H9 (cell line): ENCODE measurements at regions not wholly inside any gene's neighbourhood (a gene's known extent, or its start where the extent isn't known, plus 50 kb on each side); places are given as distances from the start of the nearest gene placed in this dataset.

Experiments used
- DNase-seq: peaks from one replicate; pipeline ENCODE4 v3.0.0-alpha.2; 2017
- H2AFZ ChIP-seq: one replicate; pipeline ENCODE4 v1.6.1; 2013; ENCODE audit warnings: mild to moderate bottlenecking, low read length, control low read depth, moderate library complexity
- H2AK5ac ChIP-seq: 2 replicates; pipeline ENCODE4 v1.6.1; 2013; ENCODE audit warnings: low read length, control low read depth, mixed read lengths; ENCODE audit not compliant: insufficient read length
- H2BK120ac ChIP-seq: one replicate; pipeline ENCODE4 v1.6.1; 2013; ENCODE audit warnings: low read depth, mild to moderate bottlenecking, low read length, control low read depth, inconsistent platforms; ENCODE audit not compliant: poor library complexity, severe bottlenecking
- H2BK12ac ChIP-seq: 2 replicates; pipeline ENCODE4 v1.6.1; 2013; ENCODE audit warnings: low read length, control low read depth, mixed read lengths, low read depth; ENCODE audit not compliant: insufficient read length
- H2BK15ac ChIP-seq: 2 replicates; pipeline ENCODE4 v1.6.1; 2013; ENCODE audit warnings: low read depth, low read length, control low read depth
- H2BK20ac ChIP-seq: one replicate; pipeline ENCODE4 v1.6.1; 2013; ENCODE audit warnings: low read depth, mild to moderate bottlenecking, low read length, control low read depth, inconsistent platforms; ENCODE audit not compliant: poor library complexity, severe bottlenecking
- H2BK5ac ChIP-seq: 2 replicates; pipeline ENCODE4 v1.6.1; 2013; ENCODE audit warnings: low read length, control low read depth, mixed read lengths; ENCODE audit not compliant: insufficient read length
- H3K14ac ChIP-seq: 2 replicates; pipeline ENCODE4 v1.6.1; 2013; ENCODE audit warnings: low read length, control low read depth; ENCODE audit not compliant: insufficient read depth
- H3K18ac ChIP-seq: 2 replicates; pipeline ENCODE4 v1.6.1; 2013; ENCODE audit warnings: low read depth, mild to moderate bottlenecking, mixed read lengths, low read length, control low read depth; ENCODE audit not compliant: insufficient read length
- H3K23ac ChIP-seq: 2 replicates; pipeline ENCODE4 v1.6.1; 2013; ENCODE audit warnings: low read length, control low read depth, mixed read lengths, low read depth; ENCODE audit not compliant: insufficient read length
- H3K23me2 ChIP-seq: 2 replicates; pipeline ENCODE4 v1.6.1; 2013; ENCODE audit warnings: low read depth, mild to moderate bottlenecking, mixed read lengths, low read length, control low read depth; ENCODE audit not compliant: insufficient read length, poor library complexity, severe bottlenecking
- H3K27ac ChIP-seq: 2 replicates; pipeline ENCODE4 v1.5.1; 2013; ENCODE audit warnings: low read length, control low read depth, mixed read lengths, low read depth; ENCODE audit not compliant: insufficient read length
- H3K27me3 ChIP-seq: 2 replicates; pipeline ENCODE4 v1.6.1; 2013; ENCODE audit warnings: low read length, control low read depth, inconsistent platforms; ENCODE audit not compliant: insufficient read depth
- H3K4ac ChIP-seq: 2 replicates; pipeline ENCODE4 v1.6.1; 2013; ENCODE audit warnings: low read depth, mild to moderate bottlenecking, control low read depth, inconsistent platforms, low read length, moderate library complexity
- H3K4me1 ChIP-seq: 2 replicates; pipeline ENCODE4 v1.6.1; 2013; ENCODE audit warnings: low read length, control low read depth, inconsistent platforms; ENCODE audit not compliant: insufficient read depth
- H3K4me2 ChIP-seq: 2 replicates; pipeline ENCODE4 v1.6.1; 2013; ENCODE audit warnings: low read length, control low read depth, mixed read lengths; ENCODE audit not compliant: insufficient read length, insufficient read depth
- H3K56ac ChIP-seq: 2 replicates; pipeline ENCODE4 v1.6.1; 2013; ENCODE audit warnings: low read depth, mild to moderate bottlenecking, mixed read lengths, low read length, control low read depth; ENCODE audit not compliant: insufficient read length
- H3K79me1 ChIP-seq: 2 replicates; pipeline ENCODE4 v1.6.1; 2013; ENCODE audit warnings: low read depth, mild to moderate bottlenecking, moderate library complexity, low read length, control low read depth, inconsistent platforms; ENCODE audit not compliant: insufficient read depth, poor library complexity, severe bottlenecking
- H3K79me2 ChIP-seq: 2 replicates; pipeline ENCODE4 v1.6.1; 2013; ENCODE audit warnings: low read length, control low read depth, inconsistent platforms; ENCODE audit not compliant: insufficient read depth
- H3K9ac ChIP-seq: 2 replicates; pipeline ENCODE4 v1.6.1; 2013; ENCODE audit warnings: low read length, control low read depth, mixed read lengths; ENCODE audit not compliant: insufficient read length; ENCODE audit errors: extremely low read depth
- H3K9me3 ChIP-seq: one replicate; pipeline ENCODE4 v1.6.1; 2013; ENCODE audit warnings: low read depth, low read length, inconsistent platforms; ENCODE audit not compliant: control insufficient read depth
- H3T11ph ChIP-seq: one replicate; pipeline ENCODE4 v1.6.1; 2013; ENCODE audit warnings: mild to moderate bottlenecking, low read length, control low read depth, inconsistent platforms
- H4K20me1 ChIP-seq: one replicate; pipeline ENCODE4 v1.6.1; 2013; ENCODE audit not compliant: control insufficient read depth, insufficient read length, insufficient read depth
- H4K5ac ChIP-seq: 2 replicates; pipeline ENCODE4 v1.6.1; 2013; ENCODE audit warnings: low read depth, mild to moderate bottlenecking, mixed read lengths, low read length, control low read depth; ENCODE audit not compliant: insufficient read length
- H4K8ac ChIP-seq: replicated peaks from 2 replicates; pipeline ENCODE4 v1.6.1; 2013; ENCODE audit warnings: low read length, control low read depth, mixed read lengths, low read depth; ENCODE audit not compliant: insufficient read length
- H4K91ac ChIP-seq: 2 replicates; pipeline ENCODE4 v1.6.1; 2013; ENCODE audit warnings: low read depth, mild to moderate bottlenecking, moderate library complexity, mixed read lengths, low read length, control low read depth; ENCODE audit not compliant: insufficient read length
- H3K27ac Mint-ChIP-seq, 3 experiments: 2 replicates in 2 of 3; 3 replicates in 1 of 3; pipeline ENCODE4 v1.8.0; 2020 to 2021; ENCODE audit warnings: mixed read lengths in 3 of 3, mild to moderate bottlenecking in 1 of 3, moderate library complexity in 1 of 3
- H3K27me3 Mint-ChIP-seq: 2 replicates; pipeline ENCODE4 v1.8.0; 2021; ENCODE audit warnings: low read depth, mild to moderate bottlenecking, moderate library complexity, mixed read lengths
- H3K36me3 Mint-ChIP-seq, 3 experiments: 2 replicates in 2 of 3; 3 replicates in 1 of 3; pipeline ENCODE4 v1.8.0; 2020 to 2021; ENCODE audit warnings: low read depth in 3 of 3, mixed read lengths in 3 of 3; ENCODE audit not compliant: insufficient read depth in 1 of 3
- H3K4me1 Mint-ChIP-seq, 2 experiments: 2 replicates each; pipeline ENCODE4 v1.8.0; 2020; ENCODE audit warnings: mixed read lengths in 2 of 2
- H3K4me3 Mint-ChIP-seq, 2 experiments: 2 replicates in 1 of 2; 3 replicates in 1 of 2; pipeline ENCODE4 v1.8.0; 2020 to 2021; ENCODE audit warnings: mild to moderate bottlenecking in 2 of 2, mixed read lengths in 2 of 2, moderate library complexity in 1 of 2
- H3K9me3 Mint-ChIP-seq, 2 experiments: 2 replicates in 1 of 2; 3 replicates in 1 of 2; pipeline ENCODE4 v1.8.0; 2020; ENCODE audit warnings: mild to moderate bottlenecking in 2 of 2, mixed read lengths in 2 of 2, moderate library complexity in 1 of 2
- CTCF ChIP-seq: fragments of 200-600 bp; sonication (generic); conservative IDR thresholded peaks from 3 replicates; pipeline ENCODE4 v1.8.0; 2021; ENCODE audit warnings: antibody characterized with exemption, mild to moderate bottlenecking
- WGBS: extraction: QIAGEN DNeasy Blood & Tissue Kit; methylation state at CpG from one replicate; pipeline ENCODE4 v1.1.7; 2013; ENCODE audit warnings: missing lambda C conversion rate, low lambda C conversion rate, mixed read lengths; ENCODE audit not compliant: insufficient read length; ENCODE audit errors: extremely low coverage; 5-methylcytosine and 5-hydroxymethylcytosine counted together

DNA sequence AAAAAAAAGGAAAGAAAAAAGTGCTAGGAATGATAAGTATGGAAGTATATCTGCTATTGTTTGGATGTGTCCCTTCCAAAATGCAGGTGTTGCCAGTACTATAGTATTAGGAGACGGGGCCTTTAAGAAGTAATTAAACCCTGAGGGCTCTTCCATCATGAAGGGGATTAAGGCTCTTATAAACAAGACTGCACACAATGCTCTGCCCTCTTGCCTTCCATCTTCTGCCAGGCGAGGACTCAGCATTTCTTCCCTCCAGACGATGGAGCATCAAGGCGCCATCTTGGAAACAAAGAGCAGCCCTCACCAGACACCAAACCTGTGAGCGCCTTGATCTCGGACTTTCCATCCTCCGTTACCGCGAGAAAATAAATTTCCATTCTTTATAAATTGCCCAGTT, 120.1 kb upstream of the GPM6A start:
- no peak overlapping the region for H4K5ac ChIP-seq
- Mint-ChIP-seq H3K27me3 (no peaks in the 10 kb centered on the region), H3K4me3 (no peak overlapping the region), H3K9me3 (no peaks in the 10 kb centered on the region; a peak in 1 of 5 replicates), H3K27ac (no peak overlapping the region), H3K4me1 (peaks cover 3 to 4% of the 10 kb centered on the region in 2 experiments; a peak in 3 of 4 replicates), H3K36me3 (no peaks in the 10 kb centered on the region)
- H2BK5ac ChIP-seq = no peak overlapping the region
- no peaks in the 10 kb centered on the region for H3K23me2 ChIP-seq
- no peak overlapping the region for H3K23ac ChIP-seq
- H3K27me3 ChIP-seq = no peaks in the 10 kb centered on the region
- no peak overlapping the region for H3K4me2 ChIP-seq
- H4K8ac ChIP-seq = no peak overlapping the region
- H3K27ac ChIP-seq = no peak overlapping the region
- H4K91ac ChIP-seq = no peak overlapping the region
- no peaks in the 10 kb centered on the region for H3K79me1 ChIP-seq
- no peak overlapping the region for H3T11ph ChIP-seq
- no peak overlapping the region for H2AFZ ChIP-seq
- H3K18ac ChIP-seq = no peak overlapping the region
- H3K56ac ChIP-seq = no peak overlapping the region
- no peak overlapping the region for H3K14ac ChIP-seq
- no peak overlapping the region for H3K4ac ChIP-seq
- H4K20me1 ChIP-seq = no peaks in the 10 kb centered on the region
- H2AK5ac ChIP-seq = no peak overlapping the region
- no peak overlapping the region for H2BK20ac ChIP-seq
- no peaks in the 10 kb centered on the region for H3K4me1 ChIP-seq
- no peak overlapping the region for H2BK12ac ChIP-seq
- H2BK120ac ChIP-seq = no peak overlapping the region
- no peak for TF ChIP-seq CTCF
- DNase-seq = no peak
- no peaks in the 10 kb centered on the region for H3K79me2 ChIP-seq
- no peak overlapping the region for H3K9ac ChIP-seq
- no peaks in the 10 kb centered on the region for H3K9me3 ChIP-seq
- no CpG with 5 or more reads among the region's 9 CpGs for WGBS
- H2BK15ac ChIP-seq = no peak overlapping the region
